ENCODE measurements at regions not wholly inside any gene's neighbourhood (a gene's known extent, or its start where the extent isn't known, plus 50 kb on each side); places are given as distances from the start of the nearest gene placed in this dataset.

- ATAC-seq (no peak), DNase-seq (no peak)
- Histone ChIP-seq H3K4me3 (ENCODE audit: low read length) (no peak overlapping the region), H3K27ac (ENCODE audit: low read length) (no peak overlapping the region), H3K4me1 (ENCODE audit: control insufficient read depth, insufficient read depth, low read length) (no peaks in the 10 kb centered on the region), H3K27me3 (ENCODE audit: control insufficient read depth, insufficient read depth) (no peaks in the 10 kb centered on the region), H3K9me3 (ENCODE audit: control insufficient read depth, low read length) (no peaks in the 10 kb centered on the region)
- 95% methylated on average over 6 of the region's 6 CpGs for WGBS
- intact Hi-C loops (cut with DNase I) = no loop called here
Observed at GRCh38 chr7:16211402-16211925, 209.9 kb downstream of the CRPPA start.

- H3K27ac ChIP-seq (ENCODE audit: low read length) = no peak overlapping the region
- no peak overlapping the region for H3K4me3 ChIP-seq (ENCODE audit: low read length)
- ATAC-seq = no peak
- H3K4me1 ChIP-seq (ENCODE audit: control insufficient read depth, insufficient read depth, low read length) = no peaks in the 10 kb centered on the region
- intact Hi-C loops (cut with DNase I) = no loop called here
- H3K9me3 ChIP-seq (ENCODE audit: control insufficient read depth, low read length) = no peaks in the 10 kb centered on the region
- no peaks in the 10 kb centered on the region for H3K27me3 ChIP-seq (ENCODE audit: control insufficient read depth, insufficient read depth)
- WGBS = 93% methylated on average over 2 of the region's 2 CpGs
- DNase-seq = no peak
Observed at GRCh38 chr7:16210171-16210570, 211.2 kb downstream of the CRPPA start.

- DNase-seq (no peak), ATAC-seq (no peak)
- H3K4me3 ChIP-seq (ENCODE audit: low read length) = no peak overlapping the region
- intact Hi-C loops (cut with DNase I) = no loop called here
- no peak overlapping the region for H3K27ac ChIP-seq (ENCODE audit: low read length)
- H3K9me3 ChIP-seq (ENCODE audit: control insufficient read depth, low read length) = no peaks in the 10 kb centered on the region
- no peaks in the 10 kb centered on the region for H3K4me1 ChIP-seq (ENCODE audit: control insufficient read depth, insufficient read depth, low read length)
- no peaks in the 10 kb centered on the region for H3K27me3 ChIP-seq (ENCODE audit: control insufficient read depth, insufficient read depth)
- 64% methylated on average over 2 of the region's 2 CpGs for WGBS
Observed at GRCh38 chr7:16207321-16207720, 214.0 kb downstream of the CRPPA start.

- 69% methylated on average over 2 of the region's 2 CpGs for WGBS
- intact Hi-C loops (cut with DNase I) = no loop called here
- Histone ChIP-seq H3K27me3 (ENCODE audit: control insufficient read depth, insufficient read depth) (no peaks in the 10 kb centered on the region), H3K27ac (ENCODE audit: low read length) (no peak overlapping the region), H3K9me3 (ENCODE audit: control insufficient read depth, low read length) (no peaks in the 10 kb centered on the region), H3K4me3 (ENCODE audit: low read length) (no peak overlapping the region), H3K4me1 (ENCODE audit: control insufficient read depth, insufficient read depth, low read length) (no peaks in the 10 kb centered on the region)
- DNase-seq (no peak), ATAC-seq (peak in 1 of 2 donors; percentile 68)
Observed at GRCh38 chr7:16205466-16205865, 215.9 kb downstream of the CRPPA start.

GRCh38 chr7:16204953-16205352 lies 216.4 kb downstream of the CRPPA start:
- WGBS = 57% methylated on average over 2 of the region's 2 CpGs

GRCh38 chr7:16203065-16203464 lies 218.3 kb downstream of the CRPPA start:
- no peaks in the 10 kb centered on the region for H3K4me1 ChIP-seq (ENCODE audit: control insufficient read depth, insufficient read depth, low read length)
- no peaks in the 10 kb centered on the region for H3K9me3 ChIP-seq (ENCODE audit: control insufficient read depth, low read length)
- H3K4me3 ChIP-seq (ENCODE audit: low read length) = no peak overlapping the region
- ATAC-seq (no peak), DNase-seq (no peak)
- WGBS = 50% methylated on average over 3 of the region's 3 CpGs
- intact Hi-C loops (cut with DNase I) = no loop called here
- H3K27ac ChIP-seq (ENCODE audit: low read length) = no peak overlapping the region
- H3K27me3 ChIP-seq (ENCODE audit: control insufficient read depth, insufficient read depth) = no peaks in the 10 kb centered on the region

More at GRCh38 chr7:16204953-16205352, 216.4 kb downstream of the CRPPA start:
- intact Hi-C loops (cut with DNase I) = no loop called here
- no peaks in the 10 kb centered on the region for H3K4me1 ChIP-seq (ENCODE audit: control insufficient read depth, insufficient read depth, low read length)
- H3K4me3 ChIP-seq (ENCODE audit: low read length) = no peak overlapping the region
- no peaks in the 10 kb centered on the region for H3K9me3 ChIP-seq (ENCODE audit: control insufficient read depth, low read length)
- no peak for DNase-seq
- ATAC-seq = no peak
- H3K27ac ChIP-seq (ENCODE audit: low read length) = no peak overlapping the region
- H3K27me3 ChIP-seq (ENCODE audit: control insufficient read depth, insufficient read depth) = no peaks in the 10 kb centered on the region

GRCh38 chr7:16202303-16202702 lies 219.0 kb downstream of the CRPPA start:
- Histone ChIP-seq H3K27ac (ENCODE audit: low read length) (no peak overlapping the region), H3K27me3 (ENCODE audit: control insufficient read depth, insufficient read depth) (no peaks in the 10 kb centered on the region), H3K4me1 (ENCODE audit: control insufficient read depth, insufficient read depth, low read length) (no peaks in the 10 kb centered on the region), H3K9me3 (ENCODE audit: control insufficient read depth, low read length) (no peaks in the 10 kb centered on the region), H3K4me3 (ENCODE audit: low read length) (no peak overlapping the region)
- intact Hi-C loops (cut with DNase I) = no loop called here
- ATAC-seq (peak; percentile 26 to 51), DNase-seq (no peak)

- Histone ChIP-seq H3K27me3 (ENCODE audit: control insufficient read depth, insufficient read depth) (no peaks in the 10 kb centered on the region), H3K4me3 (ENCODE audit: low read length) (no peak overlapping the region), H3K9me3 (ENCODE audit: control insufficient read depth, low read length) (no peaks in the 10 kb centered on the region), H3K4me1 (ENCODE audit: control insufficient read depth, insufficient read depth, low read length) (no peaks in the 10 kb centered on the region), H3K27ac (ENCODE audit: low read length) (no peak overlapping the region)
- no peak for DNase-seq
- no peak for ATAC-seq
- intact Hi-C loops (cut with DNase I) = no loop called here
- 94% methylated on average over 1 of the region's 1 CpG for WGBS
Observed at GRCh38 chr7:16200591-16200990, 220.7 kb downstream of the CRPPA start.

GRCh38 chr7:16193631-16194030 lies 227.7 kb downstream of the CRPPA start:
- Histone ChIP-seq H3K4me3 (ENCODE audit: low read length) (no peak overlapping the region), H3K4me1 (ENCODE audit: control insufficient read depth, insufficient read depth, low read length) (no peaks in the 10 kb centered on the region), H3K27me3 (ENCODE audit: control insufficient read depth, insufficient read depth) (no peaks in the 10 kb centered on the region), H3K9me3 (ENCODE audit: control insufficient read depth, low read length) (no peaks in the 10 kb centered on the region), H3K27ac (ENCODE audit: low read length) (no peak overlapping the region)
- intact Hi-C loops (cut with DNase I) = no loop called here
- DNase-seq = no peak
- ATAC-seq = no peak
- WGBS = 79% methylated on average over 4 of the region's 4 CpGs

- ATAC-seq = no peak
- WGBS = 89% methylated on average over 2 of the region's 2 CpGs
- Histone ChIP-seq H3K27me3 (ENCODE audit: control insufficient read depth, insufficient read depth) (no peaks in the 10 kb centered on the region), H3K27ac (ENCODE audit: low read length) (no peak overlapping the region), H3K4me3 (ENCODE audit: low read length) (no peak overlapping the region), H3K9me3 (ENCODE audit: control insufficient read depth, low read length) (no peaks in the 10 kb centered on the region), H3K4me1 (ENCODE audit: control insufficient read depth, insufficient read depth, low read length) (no peaks in the 10 kb centered on the region)
- intact Hi-C loops (cut with DNase I) = no loop called here
- DNase-seq = no peak
Observed at GRCh38 chr7:16189026-16189715, 232.2 kb downstream of the CRPPA start.

GRCh38 chr7:16187131-16187530 lies 234.2 kb downstream of the CRPPA start:
- 98% methylated on average over 1 of the region's 1 CpG for WGBS
- Histone ChIP-seq H3K27me3 (ENCODE audit: control insufficient read depth, insufficient read depth) (no peaks in the 10 kb centered on the region), H3K27ac (ENCODE audit: low read length) (no peak overlapping the region), H3K9me3 (ENCODE audit: control insufficient read depth, low read length) (no peaks in the 10 kb centered on the region), H3K4me3 (ENCODE audit: low read length) (no peak overlapping the region), H3K4me1 (ENCODE audit: control insufficient read depth, insufficient read depth, low read length) (no peaks in the 10 kb centered on the region)
- intact Hi-C loops (cut with DNase I) = no loop called here
- DNase-seq (no peak), ATAC-seq (no peak)

GRCh38 chr7:16178585-16178984 lies 242.8 kb downstream of the CRPPA start:
- intact Hi-C loops (cut with DNase I) = no loop called here
- DNase-seq = no peak
- Histone ChIP-seq H3K27ac (ENCODE audit: low read length) (no peak overlapping the region), H3K4me3 (ENCODE audit: low read length) (no peak overlapping the region), H3K9me3 (ENCODE audit: control insufficient read depth, low read length) (no peaks in the 10 kb centered on the region), H3K27me3 (ENCODE audit: control insufficient read depth, insufficient read depth) (no peaks in the 10 kb centered on the region), H3K4me1 (ENCODE audit: control insufficient read depth, insufficient read depth, low read length) (no peaks in the 10 kb centered on the region)
- ATAC-seq = no peak
- 97% methylated on average over 2 of the region's 2 CpGs for WGBS

All from right cardiac atrium (tissue), 5 donors.